ENCODE measurements at regions not wholly inside any gene's neighbourhood (a gene's known extent, or its start where the extent isn't known, plus 50 kb on each side); places are given as distances from the start of the nearest gene placed in this dataset.

GRCh38 chr14:88078525-88078924 is 73.6 kb downstream of the GPR65 start:
- TF ChIP-seq POLR2A (IDR thresholded peaks at IDR 0.05; ENCODE audit: low read depth) (no peak), POLR2AphosphoS5 (IDR thresholded peaks at IDR 0.05) (no peak)
- TF ChIP-seq, protein P1, sequence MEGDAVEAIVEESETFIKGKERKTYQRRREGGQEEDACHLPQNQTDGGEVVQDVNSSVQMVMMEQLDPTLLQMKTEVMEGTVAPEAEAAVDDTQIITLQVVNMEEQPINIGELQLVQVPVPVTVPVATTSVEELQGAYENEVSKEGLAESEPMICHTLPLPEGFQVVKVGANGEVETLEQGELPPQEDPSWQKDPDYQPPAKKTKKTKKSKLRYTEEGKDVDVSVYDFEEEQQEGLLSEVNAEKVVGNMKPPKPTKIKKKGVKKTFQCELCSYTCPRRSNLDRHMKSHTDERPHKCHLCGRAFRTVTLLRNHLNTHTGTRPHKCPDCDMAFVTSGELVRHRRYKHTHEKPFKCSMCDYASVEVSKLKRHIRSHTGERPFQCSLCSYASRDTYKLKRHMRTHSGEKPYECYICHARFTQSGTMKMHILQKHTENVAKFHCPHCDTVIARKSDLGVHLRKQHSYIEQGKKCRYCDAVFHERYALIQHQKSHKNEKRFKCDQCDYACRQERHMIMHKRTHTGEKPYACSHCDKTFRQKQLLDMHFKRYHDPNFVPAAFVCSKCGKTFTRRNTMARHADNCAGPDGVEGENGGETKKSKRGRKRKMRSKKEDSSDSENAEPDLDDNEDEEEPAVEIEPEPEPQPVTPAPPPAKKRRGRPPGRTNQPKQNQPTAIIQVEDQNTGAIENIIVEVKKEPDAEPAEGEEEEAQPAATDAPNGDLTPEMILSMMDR (IDR thresholded peaks at IDR 0.05): no peak
